ENCODE measurements at regions not wholly inside any gene's neighbourhood (a gene's known extent, or its start where the extent isn't known, plus 50 kb on each side); places are given as distances from the start of the nearest gene placed in this dataset.
"Not testable (repeated sequence)": the region's sequence is repeated elsewhere in the genome, so short reads cannot be mapped to it uniquely, and the experiment has no call there.

DNA sequence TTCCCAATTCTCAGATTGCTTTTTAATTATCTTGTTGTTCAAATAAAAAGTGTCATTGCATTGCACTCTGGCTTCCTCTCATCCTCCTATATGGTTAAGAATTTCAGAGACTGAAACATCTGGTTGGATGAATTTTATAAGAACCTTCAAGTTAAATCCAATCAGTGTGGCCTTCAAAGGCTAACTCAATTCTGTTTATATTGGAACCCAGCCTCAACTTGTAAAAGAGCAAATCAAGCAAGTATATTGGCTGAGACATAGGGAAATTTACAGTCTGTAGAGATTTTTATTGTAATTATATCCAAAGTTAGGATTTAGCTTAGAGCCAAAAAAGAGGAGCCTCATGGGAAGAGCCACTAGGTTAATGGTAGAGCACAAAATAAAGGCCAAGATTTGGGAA lies 159.9 kb upstream of the FER start:
- DNase-seq (ENCODE audit: low read depth): no peak

DNA sequence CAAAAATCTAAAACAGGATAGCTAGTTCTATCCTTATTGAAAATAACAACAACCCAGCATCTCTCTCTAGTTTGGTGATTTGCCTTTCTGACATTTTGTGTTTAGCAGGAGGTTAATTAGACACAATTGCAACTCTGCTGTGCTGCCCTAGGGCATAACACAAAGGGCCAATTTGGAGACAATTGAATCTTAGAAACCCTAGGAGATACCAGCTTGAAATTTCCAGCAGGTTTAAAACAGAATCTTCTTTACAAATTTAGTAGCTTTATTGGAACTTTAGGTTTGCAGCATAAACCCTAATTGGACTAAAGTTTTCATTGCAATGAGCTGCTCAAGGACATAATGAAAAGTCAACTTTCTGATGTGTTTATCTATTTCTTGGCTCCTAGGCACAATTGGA lies 166.7 kb upstream of the FER start:
- DNase-seq (ENCODE audit: low read depth): no peak

DNA sequence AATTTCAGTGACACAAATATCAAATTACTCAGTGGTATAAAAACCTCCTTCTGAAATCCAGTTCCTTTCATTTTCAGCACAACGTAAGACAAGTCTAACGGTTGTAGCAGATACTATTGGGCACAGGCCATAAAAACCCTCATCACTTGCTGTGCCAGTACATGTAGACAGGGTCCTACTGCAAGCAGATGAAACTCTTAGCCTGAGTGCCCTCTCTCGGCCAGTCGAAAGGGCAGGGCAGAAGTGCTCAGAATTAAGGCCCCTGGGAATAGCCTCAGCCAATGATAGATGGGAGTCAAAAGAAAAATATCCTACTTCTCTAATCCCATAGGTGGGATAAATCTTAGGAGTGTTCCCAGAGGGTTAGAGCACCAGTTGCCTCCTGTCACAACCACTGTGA lies 168.5 kb upstream of the FER start:
- DNase-seq (ENCODE audit: low read depth): no peak

DNA sequence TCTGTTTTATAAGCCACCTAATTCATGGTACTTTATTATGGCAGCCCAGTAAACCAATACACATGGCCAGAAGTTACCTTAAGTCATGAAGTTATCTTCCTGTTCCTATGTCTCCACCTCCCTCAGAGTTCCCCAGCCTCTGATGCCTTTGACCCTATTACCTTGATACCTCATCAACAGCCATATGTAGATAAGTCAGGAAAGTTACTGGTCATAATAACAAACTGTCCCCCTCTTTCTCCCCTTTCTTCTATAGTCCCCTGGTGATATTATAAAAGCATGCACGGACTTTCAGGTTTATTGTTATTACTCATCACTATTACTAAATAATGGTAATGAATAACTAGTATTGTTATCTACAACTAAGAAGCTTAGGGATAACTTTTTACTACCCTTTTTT lies 168.9 kb upstream of the FER start:
- DNase-seq (ENCODE audit: low read depth): no peak

DNA sequence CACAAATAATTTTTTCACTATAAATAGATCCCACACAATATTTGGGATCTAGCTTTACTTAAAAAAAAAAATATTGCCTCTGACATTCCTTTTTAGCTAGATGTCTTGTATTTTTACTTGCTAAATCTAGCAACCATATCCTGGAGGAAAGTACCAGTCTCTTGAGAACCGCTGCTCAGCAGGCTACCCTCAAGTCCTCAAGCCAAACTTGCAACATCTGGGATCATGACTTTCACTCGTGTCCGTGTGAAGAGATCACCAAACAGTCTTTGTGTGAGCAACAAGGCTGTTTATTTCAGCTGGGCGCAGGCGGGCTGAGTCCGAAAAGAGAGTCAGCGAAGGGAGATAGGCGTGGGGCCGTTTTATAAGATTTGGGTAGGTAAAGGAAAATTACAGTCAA lies 180.3 kb upstream of the FER start:
- DNase-seq (ENCODE audit: low read depth): no peak

DNA sequence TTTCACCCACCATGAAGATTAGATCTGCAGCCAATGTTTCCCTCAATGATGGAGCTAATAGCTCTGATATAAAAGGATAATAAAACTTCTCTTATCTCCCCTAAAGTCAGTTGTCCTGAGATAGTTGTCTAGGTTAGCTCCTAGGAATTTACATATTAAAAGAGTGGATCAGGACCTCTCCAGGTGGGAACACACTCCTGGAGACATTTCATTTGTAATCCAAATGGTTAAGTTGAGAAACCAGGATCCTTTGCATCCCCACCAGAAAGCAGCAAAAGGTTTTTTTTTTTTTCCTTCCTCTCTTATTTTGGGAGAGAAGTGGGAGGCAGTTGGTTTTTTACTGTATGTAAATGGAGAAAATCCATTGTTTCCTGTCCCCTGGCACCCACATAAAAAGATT lies 182.5 kb upstream of the FBXL17 start:
- DNase-seq (ENCODE audit: low read depth): no peak

DNA sequence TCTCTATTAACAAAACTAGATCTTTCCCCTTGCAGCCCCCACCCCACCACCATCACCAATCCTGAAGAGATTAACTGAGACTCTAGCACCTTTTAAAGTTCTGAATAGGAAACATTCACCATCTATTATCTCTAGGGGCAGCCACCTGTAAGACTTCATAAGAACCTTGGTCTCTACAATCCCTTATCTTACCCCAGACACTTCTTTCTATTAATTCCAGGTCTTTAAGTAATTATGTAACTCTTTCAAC lies 180.2 kb upstream of the FBXL17 start:
- DNase-seq (ENCODE audit: low read depth): no peak

DNA sequence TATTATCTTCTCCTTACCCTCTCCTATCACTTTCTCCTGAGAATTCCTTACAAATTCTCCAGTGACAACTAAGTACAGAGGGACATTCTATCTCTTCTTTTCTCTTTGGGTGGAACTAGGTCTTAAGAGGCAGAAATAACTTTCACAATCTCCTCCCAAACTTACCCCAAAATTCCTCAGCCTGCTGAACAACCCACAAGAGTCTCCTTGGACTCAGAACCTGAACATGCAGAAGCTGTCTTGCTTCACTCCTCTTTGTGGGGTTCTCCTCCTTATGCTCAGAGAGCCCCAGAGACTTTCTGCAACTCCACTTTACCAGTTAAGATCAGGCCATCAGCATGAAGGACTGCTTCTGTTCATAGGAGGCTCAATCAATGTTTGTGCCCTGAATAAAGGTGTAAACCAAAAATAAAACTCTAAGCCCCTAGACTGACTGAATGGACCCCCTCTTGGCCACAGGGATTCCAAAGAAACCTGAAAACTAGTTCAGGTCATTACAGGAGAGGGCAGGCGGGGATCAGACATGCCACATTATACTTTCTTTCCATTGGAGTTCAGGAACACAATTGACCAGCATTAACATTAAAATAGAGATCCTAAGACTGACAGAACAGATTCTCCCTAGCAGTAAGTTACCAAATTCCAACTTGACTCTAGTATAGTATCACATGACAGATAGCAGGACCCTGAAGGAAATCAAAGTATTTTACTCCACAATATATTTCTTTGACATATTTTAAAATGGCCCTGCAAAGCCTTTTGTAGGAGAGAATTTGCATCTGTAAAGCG lies 179.7 kb upstream of the FBXL17 start:
- DNase-seq (ENCODE audit: low read depth): no peak

DNA sequence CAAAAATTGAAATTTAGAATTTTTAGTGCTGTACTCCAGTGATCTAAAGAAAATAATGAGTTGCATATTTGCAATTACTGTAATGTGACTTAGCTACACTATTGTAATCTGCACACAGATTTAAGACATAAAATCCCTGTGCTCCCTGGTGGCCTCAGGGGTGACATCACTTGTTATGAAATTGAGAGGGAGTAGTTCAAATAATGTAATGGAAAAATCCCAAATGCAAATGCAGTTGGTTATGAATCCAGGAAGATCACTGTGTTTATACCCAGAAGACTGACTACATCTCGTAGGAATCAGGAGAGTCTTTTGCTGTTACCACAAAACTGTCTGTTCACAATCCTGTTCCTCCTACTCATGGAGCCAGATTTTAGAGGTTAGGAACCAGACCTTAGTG lies 178.7 kb upstream of the FBXL17 start:
- DNase-seq (ENCODE audit: low read depth): no peak

DNA sequence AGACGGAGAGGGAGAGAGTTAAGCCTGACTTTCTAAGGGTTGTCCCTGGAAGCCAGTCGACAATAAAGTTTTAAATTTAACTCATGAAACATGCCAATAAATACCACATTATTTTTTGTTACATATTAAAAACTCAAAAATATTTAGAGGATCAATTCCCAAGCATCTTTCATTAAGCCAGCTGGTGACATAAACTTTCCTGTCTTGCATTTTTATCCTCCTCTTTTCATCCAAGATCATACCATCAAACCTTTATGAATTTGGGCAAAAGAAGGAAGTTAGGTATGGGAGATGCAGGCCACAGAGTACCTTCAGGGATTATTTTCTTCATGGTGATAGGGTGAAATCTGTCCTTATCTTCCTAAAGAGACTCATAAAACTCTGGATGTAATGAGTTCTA lies 178.3 kb upstream of the FBXL17 start:
- no peak for DNase-seq (ENCODE audit: low read depth)

DNA sequence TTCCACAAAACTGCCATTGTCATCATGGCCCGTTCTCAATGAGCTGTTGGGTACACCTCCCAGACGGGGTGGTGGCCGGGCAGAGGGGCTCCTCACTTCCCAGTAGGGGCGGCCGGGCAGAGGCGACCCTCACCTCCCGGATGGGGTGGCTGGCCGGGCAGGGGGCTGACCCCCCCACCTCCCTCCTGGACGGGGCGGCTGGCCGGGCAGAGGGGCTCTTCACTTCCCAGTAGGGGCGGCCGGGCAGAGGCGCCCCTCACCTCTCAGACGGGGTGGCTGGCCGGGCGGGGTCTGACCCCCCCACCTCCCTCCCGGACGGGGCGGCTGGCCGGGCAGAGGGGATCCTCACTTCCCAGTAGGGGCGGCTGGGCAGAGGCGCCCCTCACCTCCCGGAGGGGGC lies 176.9 kb upstream of the FBXL17 start:
- DNase-seq (ENCODE audit: low read depth): not testable (repeated sequence)

DNA sequence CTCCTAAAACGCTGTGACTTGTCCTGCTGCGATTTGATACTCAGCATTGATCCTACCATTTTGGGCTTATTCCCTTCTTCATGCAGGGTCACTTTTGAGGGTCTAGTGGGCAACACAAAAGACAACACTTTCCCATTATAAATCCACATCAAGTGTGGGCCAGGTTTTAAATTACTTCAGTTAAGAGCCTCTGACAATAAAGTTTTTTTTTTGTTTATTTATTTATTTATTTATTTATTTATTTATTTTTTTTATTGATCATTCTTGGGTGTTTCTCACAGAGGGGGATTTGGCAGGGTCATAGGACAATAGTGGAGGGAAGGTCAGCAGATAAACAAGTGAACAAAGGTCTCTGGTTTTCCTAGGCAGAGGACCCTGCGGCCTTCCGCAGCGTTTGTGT lies 176.2 kb upstream of the FBXL17 start:
- DNase-seq (ENCODE audit: low read depth): not testable (repeated sequence)

DNA sequence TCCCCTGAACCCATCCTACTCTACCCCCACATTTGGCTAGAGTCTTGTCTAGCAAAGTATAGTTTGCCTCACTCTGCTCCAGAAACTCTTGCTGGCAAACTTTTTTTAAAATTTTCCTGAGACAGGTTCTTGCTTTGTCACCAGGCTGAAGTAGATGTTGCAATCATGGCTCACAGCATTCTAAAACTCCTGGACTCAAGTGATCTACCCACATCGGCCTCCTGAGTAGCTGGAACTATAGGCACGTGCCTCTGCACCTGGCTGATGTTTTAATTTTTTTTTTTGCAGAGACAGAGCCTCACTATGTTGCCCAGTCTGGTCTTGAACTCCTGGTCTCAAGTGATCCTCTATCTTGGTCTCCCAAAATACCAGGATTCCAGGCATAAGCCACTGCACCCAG lies 175.8 kb upstream of the FBXL17 start:
- no peak for DNase-seq (ENCODE audit: low read depth)

DNA sequence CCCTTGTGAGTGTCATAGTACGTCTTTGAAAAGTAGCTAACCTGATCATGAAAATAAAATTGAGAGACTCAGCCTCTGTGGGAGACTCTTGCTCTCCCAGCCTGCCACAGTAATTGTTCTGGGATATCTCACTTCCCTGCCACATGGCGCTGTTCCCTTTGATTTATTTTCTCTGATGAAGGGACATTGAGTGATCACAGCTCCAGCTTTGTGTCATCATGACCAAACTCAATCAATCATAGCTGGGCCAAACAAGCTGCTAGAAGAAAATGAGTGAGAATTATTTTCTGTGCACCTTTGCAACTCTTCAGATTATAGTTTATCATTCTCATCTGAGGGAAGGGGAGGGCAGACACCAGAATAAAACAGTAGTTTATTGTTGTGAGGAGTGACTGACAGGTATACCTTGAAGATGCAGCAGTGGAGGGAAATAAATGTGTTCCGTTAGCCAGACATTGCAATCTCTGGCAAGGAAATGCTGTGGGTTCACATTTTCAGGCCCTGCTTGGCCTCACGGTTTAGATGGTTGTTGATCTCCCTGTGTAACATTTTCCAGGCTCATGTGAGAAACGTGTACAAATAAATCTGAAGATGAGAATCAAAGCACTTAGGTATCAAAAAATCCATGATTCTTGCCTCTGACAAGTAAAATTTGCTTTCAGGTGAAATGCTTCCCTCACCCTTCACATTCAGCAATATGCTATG lies 174.7 kb upstream of the FBXL17 start:
- DNase-seq (ENCODE audit: low read depth): no peak

DNA sequence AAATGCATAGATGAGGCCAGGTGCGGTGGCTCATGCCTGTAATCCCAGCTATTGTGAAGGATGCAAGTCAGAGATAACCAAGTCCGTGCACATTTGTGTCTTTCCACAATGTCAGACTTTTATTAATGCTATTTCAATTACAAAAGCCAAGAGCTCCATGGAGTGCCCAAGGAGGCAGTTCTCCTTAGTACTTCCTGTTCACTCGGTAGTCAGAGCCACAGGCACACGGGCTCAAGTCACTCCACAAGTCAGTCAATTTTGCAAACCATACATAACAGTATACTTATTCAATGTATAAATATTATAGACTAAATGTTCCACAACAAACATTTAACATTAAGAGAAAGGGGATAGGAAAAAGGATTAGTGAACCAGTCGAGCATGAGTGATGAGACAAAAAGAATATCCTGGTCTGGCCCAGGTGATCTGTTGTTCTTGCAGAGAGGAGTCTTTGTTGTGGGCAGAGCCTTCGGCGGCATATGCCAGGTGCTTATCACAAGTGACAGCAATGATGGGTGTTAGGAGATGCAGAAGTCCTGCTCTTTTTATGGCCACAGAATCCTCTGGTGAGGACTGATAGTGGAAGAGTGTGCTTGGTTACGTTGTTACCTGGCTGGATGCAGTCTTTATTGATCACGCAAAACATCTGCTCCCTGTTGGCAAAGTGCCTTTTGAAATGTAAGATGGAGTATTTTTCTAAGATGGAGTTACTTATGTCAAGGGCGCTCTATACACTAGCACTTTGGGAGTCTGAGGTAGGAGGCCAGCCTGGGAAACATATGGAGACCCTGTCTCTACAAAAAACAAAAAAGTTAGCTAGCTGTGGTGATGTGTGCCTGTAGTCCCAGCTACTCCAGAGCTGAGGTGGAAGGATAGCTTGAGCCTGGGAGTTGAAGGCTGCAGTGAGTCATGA lies 167.0 kb upstream of the FBXL17 start:
- DNase-seq (ENCODE audit: low read depth): no peak

DNA sequence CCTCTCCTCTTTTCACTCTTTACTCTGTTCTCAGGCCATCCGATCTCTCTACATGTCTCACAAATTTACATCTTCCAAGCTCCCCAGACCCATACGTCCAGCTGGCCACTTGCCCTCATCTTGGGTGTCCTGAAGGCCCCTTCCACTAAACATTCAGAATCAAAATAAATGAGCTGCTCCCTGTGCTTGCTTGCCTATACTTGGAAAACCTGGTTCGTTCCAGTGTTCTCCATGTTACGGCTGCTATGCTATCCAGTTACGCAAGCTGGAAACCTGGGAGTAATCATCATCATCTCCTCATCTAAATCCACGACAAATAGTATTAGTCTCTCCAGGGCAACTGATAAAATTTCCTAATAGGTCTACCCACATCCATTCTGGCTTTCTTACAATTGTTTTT lies 165.0 kb upstream of the FBXL17 start:
- DNase-seq (ENCODE audit: low read depth): no peak

DNA sequence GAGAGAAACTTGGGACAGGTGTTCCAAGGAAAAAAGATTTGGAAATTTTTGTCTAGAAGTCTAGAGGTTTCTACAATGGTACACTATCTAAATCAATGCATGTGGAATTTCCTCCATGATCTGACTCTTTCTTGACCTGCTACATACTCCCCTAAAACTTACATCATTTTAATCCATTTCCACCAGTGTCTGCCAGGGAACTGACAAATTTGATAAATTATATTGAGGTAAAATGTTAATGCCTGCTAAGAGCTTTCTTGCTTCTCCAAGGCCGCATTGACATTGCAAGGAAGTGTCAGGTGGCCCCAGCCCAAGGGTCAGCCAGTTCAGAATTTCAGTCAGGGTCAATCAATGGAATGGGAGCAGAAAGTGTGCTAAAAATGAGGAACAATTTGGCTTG lies 163.4 kb upstream of the FBXL17 start:
- DNase-seq (ENCODE audit: low read depth): no peak

DNA sequence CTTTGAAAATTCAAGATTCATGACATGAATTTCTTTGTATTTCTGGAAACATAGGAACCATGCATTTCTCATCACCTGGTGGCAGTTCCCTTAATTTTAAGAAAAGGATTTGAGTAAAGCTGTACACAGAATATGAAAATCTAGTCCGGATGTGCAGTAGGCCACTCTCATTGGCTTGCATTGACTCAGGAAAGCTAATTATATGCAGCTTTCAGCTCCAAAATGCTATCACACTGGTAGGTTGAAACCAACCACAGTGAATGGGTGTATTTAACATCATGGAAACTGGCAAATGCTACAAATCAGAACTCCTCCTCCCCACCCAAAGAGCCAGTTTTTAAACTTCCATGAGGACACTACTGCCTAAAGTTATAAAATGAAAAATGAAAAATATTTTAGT lies 161.6 kb upstream of the FBXL17 start:
- DNase-seq (ENCODE audit: low read depth): no peak

DNA sequence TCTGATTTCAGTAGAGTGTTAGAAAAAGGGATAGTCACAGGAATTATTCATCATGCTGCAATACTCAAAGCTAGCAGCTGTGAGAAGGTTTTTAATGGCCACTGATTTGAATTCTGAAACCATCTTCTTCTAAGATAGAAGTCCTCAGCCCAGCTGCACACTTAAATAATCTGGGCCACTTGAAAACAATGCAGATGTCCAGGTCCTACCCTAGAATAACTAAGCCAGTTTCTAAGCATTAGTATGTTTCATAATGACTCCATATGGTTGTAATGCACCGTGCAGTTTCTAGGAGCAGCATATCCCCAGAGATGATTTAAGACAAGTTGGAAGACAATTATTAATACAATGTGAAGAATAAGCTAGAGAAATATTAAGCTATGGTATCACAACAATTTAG lies 159.9 kb upstream of the FBXL17 start:
- no peak for DNase-seq (ENCODE audit: low read depth)

DNA sequence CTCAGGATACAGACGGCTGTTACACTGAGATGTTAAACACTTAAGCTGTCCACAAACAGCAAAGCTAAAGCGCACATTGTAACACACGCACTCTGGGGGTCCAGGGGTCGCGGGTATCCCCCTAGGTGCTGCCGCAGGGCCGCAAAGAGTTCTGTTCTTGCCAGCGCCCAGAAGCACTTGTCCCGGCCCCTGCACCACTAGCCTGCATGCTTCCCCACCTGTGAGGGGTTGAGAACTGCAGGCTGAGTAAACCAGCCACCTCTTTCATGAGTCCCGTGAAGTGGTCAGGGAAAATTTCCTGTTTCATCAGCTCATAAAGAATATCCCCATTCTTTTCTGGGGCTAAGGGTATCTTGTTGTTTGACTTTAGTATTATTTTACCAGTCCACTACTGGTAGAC lies 154.4 kb upstream of the FBXL17 start:
- no peak for DNase-seq (ENCODE audit: low read depth)

DNA sequence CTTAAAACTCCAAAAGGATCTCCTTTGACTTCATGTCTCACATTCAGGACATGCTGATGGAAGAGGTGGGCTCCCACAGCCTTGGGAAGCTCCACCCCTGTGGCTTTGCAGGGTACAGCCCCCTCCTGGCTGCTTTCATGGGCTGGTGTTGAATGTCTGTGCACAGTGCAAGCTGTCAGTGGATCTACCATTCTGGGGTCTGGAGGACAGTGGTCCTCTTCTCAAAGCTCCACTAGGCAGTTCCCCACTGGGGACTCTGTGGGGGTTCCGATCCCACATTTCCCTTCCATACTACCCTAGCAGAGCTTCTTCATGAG lies 150.2 kb upstream of the FBXL17 start:
- DNase-seq (ENCODE audit: low read depth): not testable (repeated sequence)

DNA sequence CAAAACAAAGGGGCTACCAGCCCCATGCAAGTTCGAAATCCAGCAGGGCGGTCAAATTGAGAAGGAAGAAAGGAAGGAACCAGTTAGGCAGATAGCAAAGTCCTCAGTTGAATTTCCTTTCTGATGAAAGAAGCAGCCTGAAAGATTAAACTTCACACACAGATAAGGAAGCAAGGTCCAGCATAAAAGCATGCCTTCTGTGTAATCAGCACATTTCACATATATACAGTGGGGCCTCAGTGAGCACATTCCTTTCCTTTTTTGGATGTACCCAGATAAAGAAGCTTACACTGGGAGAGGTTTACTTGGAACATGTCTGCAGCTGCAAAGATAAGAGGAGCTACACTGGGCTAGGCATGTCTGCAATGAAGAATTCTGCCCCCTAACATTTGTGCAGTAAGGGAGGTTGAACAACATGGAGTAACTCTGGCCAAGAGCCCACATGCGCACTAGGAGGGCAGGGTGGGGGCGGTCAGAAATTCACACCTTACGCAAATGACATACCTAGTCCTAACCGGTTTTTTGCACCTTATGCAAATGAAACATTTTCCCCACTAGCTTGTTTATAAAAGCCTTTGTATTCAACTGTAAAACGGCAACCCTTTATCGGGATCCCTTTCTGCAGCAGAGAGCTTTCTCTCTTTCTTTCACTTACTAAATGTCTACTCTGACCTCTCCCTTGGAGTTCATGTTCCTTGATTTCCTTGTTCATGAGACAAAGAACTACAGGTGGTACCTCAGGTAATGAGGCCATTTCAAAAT lies 149.7 kb upstream of the FBXL17 start:
- no peak for DNase-seq (ENCODE audit: low read depth)

DNA sequence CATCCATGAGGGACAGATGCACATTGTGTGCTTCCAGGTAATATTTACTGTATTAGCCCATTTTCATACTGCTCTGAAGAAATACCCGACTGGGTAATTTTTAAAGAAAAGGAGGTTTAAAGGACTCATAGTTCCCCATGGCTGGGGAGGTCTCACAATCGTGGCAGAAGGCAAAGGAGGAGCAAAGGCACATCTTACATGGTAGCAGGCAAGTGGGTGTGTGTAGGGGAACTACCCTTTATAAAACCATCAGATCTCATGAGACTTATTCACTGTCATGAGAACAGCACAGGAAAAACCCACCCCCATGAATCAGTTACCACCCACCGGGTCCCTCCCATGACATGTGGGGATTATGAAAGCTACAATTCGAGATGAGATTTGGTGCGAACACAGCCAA lies 148.8 kb upstream of the FBXL17 start:
- DNase-seq (ENCODE audit: low read depth): no peak

Measured in stimulated activated CD4-positive, alpha-beta T cell treated with anti-CD3 and anti-CD28 coated beads, Interleukin-2, amount 100 ng/mL, for 4 hours (primary cell).